GM23338 (cell line): ENCODE measurements at regions not wholly inside any gene's neighbourhood (a gene's known extent, or its start where the extent isn't known, plus 50 kb on each side); places are given as distances from the start of the nearest gene placed in this dataset.

Experiments
- ATAC-seq: fragments of 200-7000 bp; cut with Tn5 transposase; 3 replicates; pipeline ENCODE4 v1.9.1; 2020
- DNase-seq: peaks from one replicate; pipeline ENCODE4 v3.0.0-alpha.2; 2015; ENCODE audit warnings: low spot score
- H2AFZ ChIP-seq: fragments of 200-600 bp; sonication (generic); 2 replicates; pipeline ENCODE4 v1.8.0; 2016; ENCODE audit warnings: antibody characterized with exemption, mild to moderate bottlenecking, moderate library complexity
- H3F3A ChIP-seq: fragments of 200-600 bp; sonication (generic); replicated peaks from 2 replicates; pipeline ENCODE4 v1.8.0; 2017; ENCODE audit warnings: antibody characterized with exemption, mixed run types, low read depth
- H3K27ac ChIP-seq: fragments of 200-600 bp; sonication (generic); 2 replicates; pipeline ENCODE4 v1.6.1; 2016; ENCODE audit warnings: low read depth
- H3K27me3 ChIP-seq: fragments of 200-600 bp; sonication (generic); 2 replicates; pipeline ENCODE4 v1.8.0; 2016; ENCODE audit warnings: mild to moderate bottlenecking, mixed run types, moderate library complexity; ENCODE audit not compliant: insufficient read depth
- H3K36me3 ChIP-seq: fragments of 200-600 bp; sonication (generic); 2 replicates; pipeline ENCODE4 v1.8.0; 2016; ENCODE audit warnings: mild to moderate bottlenecking; ENCODE audit not compliant: insufficient read depth
- H3K4me1 ChIP-seq: fragments of 200-600 bp; sonication (generic); 2 replicates; pipeline ENCODE4 v1.8.0; 2016; ENCODE audit warnings: mild to moderate bottlenecking, moderate library complexity; ENCODE audit not compliant: insufficient read depth
- H3K4me2 ChIP-seq: fragments of 200-600 bp; sonication (generic); 2 replicates; pipeline ENCODE4 v1.7.1; 2017; ENCODE audit warnings: mixed run types
- H3K4me3 ChIP-seq: fragments of 200-600 bp; sonication (generic); 2 replicates; pipeline ENCODE4 v1.6.1; 2016; ENCODE audit warnings: mixed run types
- H3K79me2 ChIP-seq: fragments of 200-600 bp; sonication (generic); replicated peaks from 2 replicates; pipeline ENCODE4 v1.8.0; 2017; ENCODE audit warnings: mild to moderate bottlenecking; ENCODE audit not compliant: insufficient read depth
- H3K9me2 ChIP-seq: fragments of 200-600 bp; sonication (generic); 2 replicates; pipeline ENCODE4 v1.8.0; 2017; ENCODE audit not compliant: insufficient read depth
- H4K20me1 ChIP-seq: fragments of 200-600 bp; sonication (generic); replicated peaks from 2 replicates; pipeline ENCODE4 v1.8.0; 2017; ENCODE audit warnings: mild to moderate bottlenecking; ENCODE audit not compliant: insufficient read depth
- H3K27ac Mint-ChIP-seq: 2 replicates; pipeline ENCODE4 v1.8.0; 2020; ENCODE audit warnings: inconsistent platforms, mild to moderate bottlenecking, moderate library complexity, mixed read lengths
- H3K27me3 Mint-ChIP-seq: 3 replicates; pipeline ENCODE4 v1.8.0; 2022; ENCODE audit warnings: low read depth, mild to moderate bottlenecking, moderate library complexity, mixed read lengths, inconsistent platforms; ENCODE audit not compliant: insufficient read depth, poor library complexity
- H3K36me3 Mint-ChIP-seq: 3 replicates; pipeline ENCODE4 v1.8.0; 2021; ENCODE audit warnings: low read depth, mild to moderate bottlenecking, inconsistent platforms, moderate library complexity, mixed read lengths
- H3K4me1 Mint-ChIP-seq: 3 replicates; pipeline ENCODE4 v1.8.0; 2020; ENCODE audit warnings: mild to moderate bottlenecking, inconsistent platforms, mixed read lengths
- H3K4me3 Mint-ChIP-seq: 3 replicates; pipeline ENCODE4 v1.8.0; 2021; ENCODE audit warnings: moderate library complexity, mild to moderate bottlenecking, inconsistent platforms, mixed read lengths
- H3K9me3 Mint-ChIP-seq: 3 replicates; pipeline ENCODE4 v1.8.0; 2020; ENCODE audit warnings: moderate library complexity, mild to moderate bottlenecking, inconsistent platforms, mixed read lengths
- CREB1 ChIP-seq: fragments of 250-450 bp; sonication (Bioruptor Pico); IDR thresholded peaks from 2 replicates; pipeline ENCODE4 v1.5.0; 2020; ENCODE audit warnings: low read depth, mild to moderate bottlenecking, moderate library complexity
- EZH2 ChIP-seq: fragments of 200-600 bp; sonication (generic); IDR thresholded peaks from one replicate; pipeline ENCODE4 v1.8.0; 2017; ENCODE audit warnings: antibody characterized with exemption, mild to moderate bottlenecking, low read depth; ENCODE audit not compliant: unreplicated experiment
- EZH2phosphoT487 ChIP-seq: fragments of 200-600 bp; sonication (generic); IDR thresholded peaks from one replicate; pipeline ENCODE4 v1.8.1; 2018; ENCODE audit warnings: antibody characterized with exemption; ENCODE audit not compliant: unreplicated experiment
- JUNB ChIP-seq: IDR thresholded peaks from one replicate; pipeline ENCODE4 v1.6.1; 2016; ENCODE audit warnings: antibody characterized with exemption; ENCODE audit not compliant: unreplicated experiment
- NANOG ChIP-seq: IDR thresholded peaks from 2 replicates; pipeline ENCODE4 v1.6.1; 2016; ENCODE audit warnings: antibody characterized with exemption, borderline replicate concordance
- POLR2AphosphoS5 ChIP-seq: IDR thresholded peaks from 2 replicates; pipeline ENCODE4 v1.6.1; 2016; ENCODE audit warnings: antibody characterized with exemption, low read depth
- REST ChIP-seq: IDR thresholded peaks from one replicate; pipeline ENCODE4 v1.6.1; 2018; ENCODE audit warnings: antibody characterized with exemption; ENCODE audit not compliant: unreplicated experiment
- STAT1 ChIP-seq: IDR thresholded peaks from one replicate; pipeline ENCODE4 v1.6.1; 2016; ENCODE audit warnings: antibody characterized with exemption; ENCODE audit not compliant: unreplicated experiment
- ZNF114 ChIP-seq: fragments of 250-450 bp; sonication (Bioruptor Pico); IDR thresholded peaks from 2 replicates; pipeline ENCODE4 v1.5.0; 2020; ENCODE audit warnings: mild to moderate bottlenecking, moderate library complexity
- ZNF331 ChIP-seq: fragments of 250-450 bp; sonication (Bioruptor Pico); IDR thresholded peaks from 2 replicates; pipeline ENCODE4 v1.5.0; 2020; ENCODE audit warnings: low read depth, mild to moderate bottlenecking, moderate library complexity
- ZNF462 ChIP-seq: fragments of 250-450 bp; sonication (Bioruptor Pico); IDR thresholded peaks from 2 replicates; pipeline ENCODE4 v1.5.0; 2020; ENCODE audit warnings: mild to moderate bottlenecking, moderate library complexity
- TF ChIP-seq, protein P1 (sequence below), 2 experiments: fragments of 200-600 bp in 1 of 2; sonication (generic) in 1 of 2; conservative IDR thresholded peaks; 2 replicates each; pipeline versions ENCODE4 v1.5.1 to v1.6.1; 2016 to 2017; ENCODE audit warnings: antibody characterized with exemption in 2 of 2, low read depth in 2 of 2, mild to moderate bottlenecking in 2 of 2, moderate library complexity in 1 of 2
- TF ChIP-seq, protein P2 (sequence below): IDR thresholded peaks from 2 replicates; pipeline ENCODE4 v1.6.1; 2016; ENCODE audit warnings: antibody characterized with exemption

DNA sequence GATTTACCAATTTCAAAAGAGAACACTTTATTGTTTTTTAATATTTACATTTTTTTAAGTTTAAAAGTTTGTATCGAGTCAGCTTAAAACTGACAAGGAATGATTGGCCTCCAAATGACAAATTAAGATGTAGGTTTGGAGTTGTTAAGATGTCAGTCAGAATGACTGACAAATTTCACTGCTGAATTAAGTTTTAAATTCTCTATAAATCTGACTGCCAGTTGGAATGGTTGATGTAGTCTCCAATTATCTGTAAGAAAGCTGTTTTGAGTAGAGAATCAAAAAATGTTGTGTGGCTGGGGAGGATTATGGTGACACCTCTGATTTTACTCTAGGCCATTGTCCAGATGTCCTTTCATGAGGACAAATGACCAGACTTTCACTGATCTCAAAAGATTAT lies 165.3 kb upstream of the CDH20 start:
- Histone ChIP-seq H3K4me3 (no peak overlapping the region), H3K36me3 (no peaks in the 10 kb centered on the region), H3F3A (no peaks in the 10 kb centered on the region), H3K9me2 (no peaks in the 10 kb centered on the region; the same call in 1 of the 2 replicates), H3K4me2 (no peak overlapping the region), H3K27me3 (no peaks in the 10 kb centered on the region), H4K20me1 (no peaks in the 10 kb centered on the region), H3K79me2 (no peaks in the 10 kb centered on the region), H2AFZ (no peak overlapping the region), H3K4me1 (no peaks in the 10 kb centered on the region; the same call in 1 of the 2 replicates), H3K27ac (no peak overlapping the region)
- TF ChIP-seq REST: no peak
- TF ChIP-seq ZNF462 (CRISPR knock-in tag): no peak
- no peak for TF ChIP-seq NANOG
- no peak for TF ChIP-seq CREB1 (CRISPR knock-in tag)
- TF ChIP-seq ZNF114 (CRISPR knock-in tag): no peak
- no peak for TF ChIP-seq EZH2
- TF ChIP-seq, protein P1, sequence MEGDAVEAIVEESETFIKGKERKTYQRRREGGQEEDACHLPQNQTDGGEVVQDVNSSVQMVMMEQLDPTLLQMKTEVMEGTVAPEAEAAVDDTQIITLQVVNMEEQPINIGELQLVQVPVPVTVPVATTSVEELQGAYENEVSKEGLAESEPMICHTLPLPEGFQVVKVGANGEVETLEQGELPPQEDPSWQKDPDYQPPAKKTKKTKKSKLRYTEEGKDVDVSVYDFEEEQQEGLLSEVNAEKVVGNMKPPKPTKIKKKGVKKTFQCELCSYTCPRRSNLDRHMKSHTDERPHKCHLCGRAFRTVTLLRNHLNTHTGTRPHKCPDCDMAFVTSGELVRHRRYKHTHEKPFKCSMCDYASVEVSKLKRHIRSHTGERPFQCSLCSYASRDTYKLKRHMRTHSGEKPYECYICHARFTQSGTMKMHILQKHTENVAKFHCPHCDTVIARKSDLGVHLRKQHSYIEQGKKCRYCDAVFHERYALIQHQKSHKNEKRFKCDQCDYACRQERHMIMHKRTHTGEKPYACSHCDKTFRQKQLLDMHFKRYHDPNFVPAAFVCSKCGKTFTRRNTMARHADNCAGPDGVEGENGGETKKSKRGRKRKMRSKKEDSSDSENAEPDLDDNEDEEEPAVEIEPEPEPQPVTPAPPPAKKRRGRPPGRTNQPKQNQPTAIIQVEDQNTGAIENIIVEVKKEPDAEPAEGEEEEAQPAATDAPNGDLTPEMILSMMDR (conservative IDR thresholded peaks at IDR 0.05; ENCODE audit: low read depth in 2 of 2): no peak
- TF ChIP-seq EZH2phosphoT487: no peak
- no peak for TF ChIP-seq ZNF331 (CRISPR knock-in tag)
- no peak for TF ChIP-seq STAT1
- TF ChIP-seq, protein P2, sequence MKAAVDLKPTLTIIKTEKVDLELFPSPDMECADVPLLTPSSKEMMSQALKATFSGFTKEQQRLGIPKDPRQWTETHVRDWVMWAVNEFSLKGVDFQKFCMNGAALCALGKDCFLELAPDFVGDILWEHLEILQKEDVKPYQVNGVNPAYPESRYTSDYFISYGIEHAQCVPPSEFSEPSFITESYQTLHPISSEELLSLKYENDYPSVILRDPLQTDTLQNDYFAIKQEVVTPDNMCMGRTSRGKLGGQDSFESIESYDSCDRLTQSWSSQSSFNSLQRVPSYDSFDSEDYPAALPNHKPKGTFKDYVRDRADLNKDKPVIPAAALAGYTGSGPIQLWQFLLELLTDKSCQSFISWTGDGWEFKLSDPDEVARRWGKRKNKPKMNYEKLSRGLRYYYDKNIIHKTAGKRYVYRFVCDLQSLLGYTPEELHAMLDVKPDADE: no peak
- no peak for TF ChIP-seq POLR2AphosphoS5
- TF ChIP-seq JUNB: no peak
- DNase-seq (no peak), ATAC-seq (no peak)
- no peaks in the 10 kb centered on the region for H3K27me3 Mint-ChIP-seq
- no peak overlapping the region for H3K4me3 Mint-ChIP-seq
- H3K9me3 Mint-ChIP-seq: no peaks in the 10 kb centered on the region
- H3K36me3 Mint-ChIP-seq: no peaks in the 10 kb centered on the region
- no peak overlapping the region for H3K27ac Mint-ChIP-seq
- H3K4me1 Mint-ChIP-seq: peaks cover 3% of the 10 kb centered on the region; the same call in 2 of the 3 replicates
